A549 (cell line): ENCODE measurements at regions not wholly inside any gene's neighbourhood (a gene's known extent, or its start where the extent isn't known, plus 50 kb on each side); places are given as distances from the start of the nearest gene placed in this dataset.

Source experiments
- ATAC-seq, 2 experiments: fragments of 200-7000 bp in 1 of 2; fragments of >200 bp in 1 of 2; cut with Nextera tagmentation in 1 of 2; cut with Tn5 transposase in 1 of 2; 3 replicates each; pipeline versions ENCODE4 v1.8.0 to v1.9.1; 2018 to 2020; ENCODE audit warnings: mild to moderate bottlenecking in 1 of 2, moderate library complexity in 1 of 2
- CTCF ChIA-PET: fragments of 300-600 bp; sonication (Branson Sonifier 250); formaldehyde crosslinking; extraction: SDS; loops from one replicate; lab custom pipeline; 2021; ENCODE audit warnings: antibody characterized with exemption, inconsistent platforms; lab: Yijun Ruan, JAX
- POLR2A ChIA-PET: fragments of 350-600 bp; formaldehyde crosslinking; extraction: SDS; loops from one replicate; lab custom pipeline; 2021; ENCODE audit warnings: antibody characterized with exemption, inconsistent platforms; lab: Yijun Ruan, JAX
- DNase-seq, 2 experiments: peaks; one replicate each; pipeline versions ENCODE4 v3.0.0 to v3.0.0-alpha.2; 2011 to 2016; ENCODE audit warnings: low read depth in 1 of 2, low spot score in 1 of 2
- FAIRE-seq: peaks from 2 replicates; lab custom pipeline; 2011; peaks lifted over from hg19 to GRCh38; lab: Jason Lieb, UNC
- H3K27ac ChIP-seq, 2 experiments: fragments of >200 bp; sonication (Bioruptor Twin); formaldehyde crosslinking; 3 replicates each; pipeline ENCODE4 v1.5.1; 2016 to 2017
- H3K4me1 ChIP-seq: fragments of >200 bp; sonication (Bioruptor Twin); formaldehyde crosslinking; 3 replicates; pipeline ENCODE4 v1.6.1; 2016
- H3K4me2 ChIP-seq: fragments of >200 bp; sonication (Bioruptor Twin); formaldehyde crosslinking; 3 replicates; pipeline ENCODE4 v1.6.1; 2016
- H3K4me3 ChIP-seq: fragments of >200 bp; sonication (Bioruptor Twin); formaldehyde crosslinking; 3 replicates; pipeline ENCODE4 v1.5.1; 2016
- H3K9me3 ChIP-seq: fragments of >200 bp; sonication (Bioruptor Twin); formaldehyde crosslinking; 3 replicates; pipeline ENCODE4 v1.6.1; 2016
- CEBPB ChIP-seq, 2 experiments: fragments of >200 bp in 1 of 2; sonication (Bioruptor Twin) in 1 of 2; formaldehyde crosslinking in 1 of 2; IDR thresholded peaks; 2 replicates each; pipeline ENCODE4 v1.6.1; 2012 to 2016
- CHD4 ChIP-seq: fragments of 200-600 bp; sonication (generic); IDR thresholded peaks from 2 replicates; pipeline ENCODE4 v1.6.1; 2016; ENCODE audit warnings: antibody characterized with exemption, mild to moderate bottlenecking, borderline replicate concordance
- EHMT2 ChIP-seq: fragments of 200-600 bp; sonication (generic); IDR thresholded peaks from 2 replicates; pipeline ENCODE4 v1.6.1; 2016; ENCODE audit warnings: antibody characterized with exemption, low read depth, mild to moderate bottlenecking, moderate library complexity
- ESRRA ChIP-seq: fragments of 150-350 bp; IDR thresholded peaks from 2 replicates; pipeline ENCODE4 v1.6.1; 2014; ENCODE audit warnings: mild to moderate bottlenecking, low read length, borderline replicate concordance
- FOSL2 ChIP-seq, 2 experiments: fragments of 450-650 bp in 1 of 2; fragments of >200 bp in 1 of 2; sonication (Bioruptor Twin) in 1 of 2; formaldehyde crosslinking; IDR thresholded peaks; 2 replicates each; pipeline versions ENCODE4 v1.5.0 to v1.6.1; 2016 to 2020; ENCODE audit warnings: mild to moderate bottlenecking in 1 of 2, moderate library complexity in 1 of 2
- GATA3 ChIP-seq: IDR thresholded peaks from 2 replicates; pipeline ENCODE4 v1.6.1; 2012; ENCODE audit warnings: borderline replicate concordance
- HDAC2 ChIP-seq: fragments of 200-600 bp; sonication (generic); IDR thresholded peaks from 2 replicates; pipeline ENCODE4 v1.6.1; 2016
- HEYL ChIP-seq: fragments of 250-450 bp; sonication (Bioruptor Pico); IDR thresholded peaks from 2 replicates; pipeline ENCODE4 v1.8.0; 2021; ENCODE audit warnings: mild to moderate bottlenecking, moderate library complexity
- HOXA7 ChIP-seq: fragments of 250-450 bp; sonication (Bioruptor Pico); IDR thresholded peaks from 2 replicates; pipeline ENCODE4 v1.5.0; 2020; ENCODE audit warnings: mild to moderate bottlenecking, moderate library complexity
- HOXB13 ChIP-seq: fragments of 250-450 bp; sonication (Bioruptor Pico); IDR thresholded peaks from 2 replicates; pipeline ENCODE4 v1.5.0; 2020; ENCODE audit warnings: low read depth, mild to moderate bottlenecking, moderate library complexity
- HOXB5 ChIP-seq: fragments of 250-450 bp; sonication (Bioruptor Pico); IDR thresholded peaks from 2 replicates; pipeline ENCODE4 v1.5.0; 2020; ENCODE audit warnings: mild to moderate bottlenecking, moderate library complexity
- JUN ChIP-seq, 2 experiments: fragments of >200 bp; sonication (Bioruptor Twin); formaldehyde crosslinking; IDR thresholded peaks; 2 replicates in 1 of 2; 3 replicates in 1 of 2; pipeline ENCODE4 v1.6.1; 2016 to 2017
- JUNB ChIP-seq: fragments of >200 bp; sonication (Bioruptor Twin); formaldehyde crosslinking; IDR thresholded peaks from 2 replicates; pipeline ENCODE4 v1.6.1; 2016
- KDM1A ChIP-seq: fragments of 200-600 bp; sonication (generic); IDR thresholded peaks from 2 replicates; pipeline ENCODE4 v1.6.1; 2016; ENCODE audit warnings: low read depth, mild to moderate bottlenecking
- MAX ChIP-seq: IDR thresholded peaks from 2 replicates; pipeline ENCODE4 v1.6.1; 2012
- MAZ ChIP-seq: fragments of 150-350 bp; IDR thresholded peaks from 2 replicates; pipeline ENCODE4 v1.6.1; 2014; ENCODE audit warnings: antibody characterized with exemption, low read depth, low read length, borderline replicate concordance
- MYC ChIP-seq: IDR thresholded peaks from 2 replicates; pipeline ENCODE4 v1.6.1; 2012; ENCODE audit warnings: mild to moderate bottlenecking, inconsistent platforms, low read length, improper control_type of control experiment, borderline replicate concordance
- NR3C1 ChIP-seq: fragments of >200 bp; sonication (Bioruptor Twin); formaldehyde crosslinking; IDR thresholded peaks from 3 replicates; pipeline ENCODE4 v1.6.1; 2017
- PHF8 ChIP-seq: fragments of 200-600 bp; sonication (generic); IDR thresholded peaks from 2 replicates; pipeline ENCODE4 v1.6.1; 2016; ENCODE audit warnings: low read depth, mild to moderate bottlenecking, antibody characterized with exemption, moderate library complexity, borderline replicate concordance
- POLR2AphosphoS2 ChIP-seq: conservative IDR thresholded peaks from 2 replicates; pipeline ENCODE4 v1.6.1; 2012; ENCODE audit warnings: low read length, improper control_type of control experiment, inconsistent platforms
- RAD21 ChIP-seq, 2 experiments: fragments of >200 bp in 1 of 2; sonication (Bioruptor Twin) in 1 of 2; formaldehyde crosslinking in 1 of 2; IDR thresholded peaks in 1 of 2; conservative IDR thresholded peaks in 1 of 2; 2 replicates in 1 of 2; 3 replicates in 1 of 2; pipeline ENCODE4 v1.6.1; 2012 to 2018; ENCODE audit warnings: inconsistent platforms in 1 of 2
- RFX5 ChIP-seq: fragments of 450-650 bp; IDR thresholded peaks from 2 replicates; pipeline ENCODE4 v1.7.1; 2014; ENCODE audit warnings: antibody characterized with exemption, mild to moderate bottlenecking, moderate library complexity
- SMC3 ChIP-seq: fragments of >200 bp; sonication (Bioruptor Twin); formaldehyde crosslinking; IDR thresholded peaks from 3 replicates; pipeline ENCODE4 v1.6.1; 2018; ENCODE audit warnings: inconsistent platforms
- TFCP2L1 ChIP-seq: fragments of 250-450 bp; sonication (Bioruptor Pico); IDR thresholded peaks from 2 replicates; pipeline ENCODE4 v1.5.0; 2021; ENCODE audit warnings: mild to moderate bottlenecking
- USF2 ChIP-seq: fragments of 450-650 bp; IDR thresholded peaks from 2 replicates; pipeline ENCODE4 v1.6.1; 2014; ENCODE audit warnings: antibody characterized with exemption
- ZFP36 ChIP-seq: fragments of 450-650 bp; IDR thresholded peaks from 2 replicates; pipeline ENCODE4 v1.6.1; 2014; ENCODE audit warnings: borderline replicate concordance; ENCODE audit not compliant: partially characterized antibody
- WGBS: methylation state at CpG from one replicate; pipeline ENCODE4 v1.1.6; 2017; ENCODE audit errors: missing lambda C conversion rate; 5-methylcytosine and 5-hydroxymethylcytosine counted together
- TF ChIP-seq, protein P1 (sequence below): IDR thresholded peaks from 2 replicates; pipeline ENCODE4 v1.6.1; 2012; ENCODE audit warnings: low read depth, borderline replicate concordance
- TF ChIP-seq, protein P2 (sequence below): fragments of >200 bp; sonication (Bioruptor Twin); formaldehyde crosslinking; IDR thresholded peaks from 3 replicates; pipeline ENCODE4 v1.5.1; 2016

- DNase-seq (no peak), FAIRE-seq (no peak), ATAC-seq (no peak)
- Histone ChIP-seq H3K27ac (no peak overlapping the region), H3K9me3 (no peaks in the 10 kb centered on the region), H3K4me1 (no peaks in the 10 kb centered on the region), H3K4me3 (no peak overlapping the region), H3K4me2 (no peak overlapping the region)
- CTCF ChIA-PET: no interaction called here
- POLR2A ChIA-PET: no interaction called here
- no peak for TF ChIP-seq JUNB
- TF ChIP-seq, protein P1, sequence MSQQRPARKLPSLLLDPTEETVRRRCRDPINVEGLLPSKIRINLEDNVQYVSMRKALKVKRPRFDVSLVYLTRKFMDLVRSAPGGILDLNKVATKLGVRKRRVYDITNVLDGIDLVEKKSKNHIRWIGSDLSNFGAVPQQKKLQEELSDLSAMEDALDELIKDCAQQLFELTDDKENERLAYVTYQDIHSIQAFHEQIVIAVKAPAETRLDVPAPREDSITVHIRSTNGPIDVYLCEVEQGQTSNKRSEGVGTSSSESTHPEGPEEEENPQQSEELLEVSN: no peak
- TF ChIP-seq KDM1A: no peak
- TF ChIP-seq HEYL (CRISPR knock-in tag): no peak
- no peak for TF ChIP-seq RAD21 (conservative IDR thresholded peaks at IDR 0.05 in 1 of 2, IDR thresholded peaks at IDR 0.05 in 1 of 2)
- no peak for TF ChIP-seq JUN (IDR thresholded peaks at IDR 0.05)
- TF ChIP-seq POLR2AphosphoS2: no peak
- no peak for TF ChIP-seq CHD4
- no peak for TF ChIP-seq NR3C1
- no peak for TF ChIP-seq SMC3
- no peak for TF ChIP-seq MAX
- no peak for TF ChIP-seq ESRRA
- TF ChIP-seq, protein P2, sequence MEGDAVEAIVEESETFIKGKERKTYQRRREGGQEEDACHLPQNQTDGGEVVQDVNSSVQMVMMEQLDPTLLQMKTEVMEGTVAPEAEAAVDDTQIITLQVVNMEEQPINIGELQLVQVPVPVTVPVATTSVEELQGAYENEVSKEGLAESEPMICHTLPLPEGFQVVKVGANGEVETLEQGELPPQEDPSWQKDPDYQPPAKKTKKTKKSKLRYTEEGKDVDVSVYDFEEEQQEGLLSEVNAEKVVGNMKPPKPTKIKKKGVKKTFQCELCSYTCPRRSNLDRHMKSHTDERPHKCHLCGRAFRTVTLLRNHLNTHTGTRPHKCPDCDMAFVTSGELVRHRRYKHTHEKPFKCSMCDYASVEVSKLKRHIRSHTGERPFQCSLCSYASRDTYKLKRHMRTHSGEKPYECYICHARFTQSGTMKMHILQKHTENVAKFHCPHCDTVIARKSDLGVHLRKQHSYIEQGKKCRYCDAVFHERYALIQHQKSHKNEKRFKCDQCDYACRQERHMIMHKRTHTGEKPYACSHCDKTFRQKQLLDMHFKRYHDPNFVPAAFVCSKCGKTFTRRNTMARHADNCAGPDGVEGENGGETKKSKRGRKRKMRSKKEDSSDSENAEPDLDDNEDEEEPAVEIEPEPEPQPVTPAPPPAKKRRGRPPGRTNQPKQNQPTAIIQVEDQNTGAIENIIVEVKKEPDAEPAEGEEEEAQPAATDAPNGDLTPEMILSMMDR: no peak
These were observed 156.6 kb upstream of the ARSJ start for GRCh38 chr4:114136069-114136468.

DNA sequence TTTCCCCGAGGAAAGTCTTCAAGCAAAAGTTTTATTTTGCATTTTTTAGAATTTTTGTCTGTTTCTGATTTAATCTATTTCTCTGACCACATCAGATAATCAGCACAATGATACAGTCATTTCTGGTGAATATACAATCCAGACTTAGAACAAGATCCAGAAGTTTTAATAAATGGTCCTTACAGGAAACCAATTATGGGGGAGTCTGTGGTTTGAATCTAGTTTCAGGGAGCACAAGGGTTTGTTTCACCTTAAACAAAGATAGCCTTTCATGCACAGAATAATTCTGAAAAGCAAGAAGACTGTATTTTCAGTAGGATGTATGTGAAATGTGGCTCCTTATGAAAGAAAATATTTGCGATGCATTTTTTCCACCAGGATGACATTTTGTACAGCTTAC is 158.5 kb upstream of the ARSJ start:
- POLR2A ChIA-PET: no interaction called here
- TF ChIP-seq, protein P2: no peak
- no peak for TF ChIP-seq HOXB13 (CRISPR knock-in tag)
- no peak for TF ChIP-seq HOXB5
- no peak for TF ChIP-seq MYC
- TF ChIP-seq POLR2AphosphoS2: no peak
- no peak for TF ChIP-seq JUNB
- H3K4me3 ChIP-seq: no peak overlapping the region
- no peak for ATAC-seq
- CTCF ChIA-PET: no interaction called here
- no peak for FAIRE-seq
- no peaks in the 10 kb centered on the region for H3K4me1 ChIP-seq
- H3K4me2 ChIP-seq: no peak overlapping the region
- H3K9me3 ChIP-seq: no peaks in the 10 kb centered on the region
- no peak overlapping the region for H3K27ac ChIP-seq
- DNase-seq: no peak
- 86% methylated on average over 2 of the region's 2 CpGs for WGBS

DNA sequence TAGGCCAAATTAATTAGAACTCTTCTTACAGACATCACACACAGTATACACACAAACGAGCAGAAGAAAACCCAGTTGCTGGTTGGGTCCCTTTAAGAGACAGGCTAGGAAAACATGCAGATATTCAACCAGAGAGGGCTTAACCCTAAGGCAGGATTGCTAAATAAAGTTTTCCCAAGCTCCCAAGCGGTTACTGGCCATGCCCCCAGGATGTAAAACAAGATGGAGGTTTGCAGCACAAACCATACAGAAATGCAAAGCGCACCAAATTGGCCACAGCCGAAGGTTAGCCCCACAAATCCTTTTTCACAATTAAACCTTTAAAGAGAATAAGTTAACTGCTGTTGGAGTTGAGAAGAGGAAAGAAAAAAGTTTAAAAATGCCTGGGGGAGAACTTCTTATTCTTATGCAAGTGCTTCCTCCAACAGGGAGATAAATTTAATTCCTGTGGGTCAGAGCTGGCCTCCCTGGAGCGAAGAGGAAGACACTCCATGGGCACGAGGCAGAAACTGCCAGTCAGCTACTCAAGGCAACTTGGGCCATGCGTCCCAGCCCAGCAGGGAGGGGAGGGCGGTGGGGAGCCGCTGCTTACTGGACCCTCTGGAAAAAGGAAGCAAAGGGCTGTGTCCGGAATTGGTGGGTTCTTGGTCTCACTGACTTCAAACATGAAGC is 167.6 kb upstream of the ARSJ start:
- POLR2A ChIA-PET: no interaction called here
- Histone ChIP-seq H3K4me1 (no peaks in the 10 kb centered on the region), H3K9me3 (no peaks in the 10 kb centered on the region), H3K4me2 (no peak overlapping the region), H3K4me3 (no peak overlapping the region), H3K27ac (no peak overlapping the region)
- ATAC-seq (no peak), DNase-seq (no peak), FAIRE-seq (no peak)
- CTCF ChIA-PET: no interaction called here
- 66% methylated on average over 10 of the region's 10 CpGs for WGBS
- no peak for TF ChIP-seq PHF8
- no peak for TF ChIP-seq HDAC2
- no peak for TF ChIP-seq HOXA7 (CRISPR knock-in tag)
- TF ChIP-seq ZFP36: no peak
- no peak for TF ChIP-seq FOSL2 (IDR thresholded peaks at IDR 0.05)
- no peak for TF ChIP-seq FOSL2 (CRISPR knock-in tag; IDR thresholded peaks at IDR 0.05)
- TF ChIP-seq RFX5: no peak
- TF ChIP-seq CEBPB (IDR thresholded peaks at IDR 0.05): no peak
- TF ChIP-seq, protein P1: no peak
- TF ChIP-seq GATA3: no peak
- no peak for TF ChIP-seq POLR2AphosphoS2
- TF ChIP-seq HOXB5: no peak
- no peak for TF ChIP-seq TFCP2L1 (CRISPR knock-in tag)
- TF ChIP-seq SMC3: no peak
- no peak for TF ChIP-seq MAZ
- no peak for TF ChIP-seq EHMT2
- no peak for TF ChIP-seq RAD21 (conservative IDR thresholded peaks at IDR 0.05 in 1 of 2, IDR thresholded peaks at IDR 0.05 in 1 of 2)
- TF ChIP-seq USF2: no peak
